Suprapubic skin (tissue), 4 donors: ENCODE measurements at regions not wholly inside any gene's neighbourhood (a gene's known extent, or its start where the extent isn't known, plus 50 kb on each side); places are given as distances from the start of the nearest gene placed in this dataset.

Source experiments
- CTCF ChIP-seq, 2 donors: fragments of 200-600 bp in 1 of 2; fragments of 450-650 bp in 1 of 2; sonication (generic) in 1 of 2; IDR thresholded peaks; one replicate each; pipeline ENCODE4 v1.5.1; 2016 to 2019; ENCODE audit warnings: antibody characterized with exemption in 2 of 2, mild to moderate bottlenecking in 1 of 2, moderate library complexity in 1 of 2
- POLR2A ChIP-seq, 2 donors: fragments of 450-650 bp; IDR thresholded peaks; one replicate each; pipeline ENCODE4 v1.6.1; 2017; ENCODE audit warnings: antibody characterized with exemption in 2 of 2, mild to moderate bottlenecking in 2 of 2, moderate library complexity in 2 of 2
- POLR2AphosphoS5 ChIP-seq, 3 donors: sonication (generic); formaldehyde crosslinking; IDR thresholded peaks; one replicate each; pipeline ENCODE4 v1.6.1; 2017; ENCODE audit warnings: antibody characterized with exemption in 3 of 3

GRCh38 chr10:120749856-120750566 lies 101.2 kb upstream of the WDR11 start:
- TF ChIP-seq CTCF (IDR thresholded peaks at IDR 0.05), result no peak
- no peak for TF ChIP-seq POLR2AphosphoS5 (IDR thresholded peaks at IDR 0.05)
- no peak for TF ChIP-seq POLR2A (IDR thresholded peaks at IDR 0.05)
